Ectodermal cell (in vitro differentiated cells): ENCODE measurements at regions not wholly inside any gene's neighbourhood (a gene's known extent, or its start where the extent isn't known, plus 50 kb on each side); places are given as distances from the start of the nearest gene placed in this dataset.

Experiments used
- H3K27ac ChIP-seq: 2 replicates; pipeline ENCODE4 v1.7.0; 2013; ENCODE audit warnings: mild to moderate bottlenecking, low read depth, low read length; ENCODE audit not compliant: insufficient read depth, poor library complexity, severe bottlenecking
- H3K27me3 ChIP-seq: 2 replicates; pipeline ENCODE4 v1.7.0; 2013; ENCODE audit warnings: mild to moderate bottlenecking, low read length; ENCODE audit not compliant: insufficient read depth, control insufficient read depth, poor library complexity, severe bottlenecking
- H3K36me3 ChIP-seq: one replicate; pipeline ENCODE4 v1.7.0; 2013; ENCODE audit warnings: low read length; ENCODE audit not compliant: control insufficient read depth, insufficient read depth
- H3K4me1 ChIP-seq: one replicate; pipeline ENCODE4 v1.7.0; 2013; ENCODE audit warnings: low read length; ENCODE audit not compliant: control insufficient read depth, insufficient read depth
- H3K4me3 ChIP-seq: 2 replicates; pipeline ENCODE4 v1.7.0; 2013; ENCODE audit warnings: low read depth, low read length, control low read depth; ENCODE audit not compliant: insufficient read depth
- H3K9me3 ChIP-seq: 2 replicates; pipeline ENCODE4 v1.7.0; 2013; ENCODE audit warnings: mild to moderate bottlenecking, low read length, moderate library complexity; ENCODE audit not compliant: control insufficient read depth
- WGBS, 2 experiments: methylation state at CpG; one replicate each; pipeline ENCODE4 v1.1.7; 2013; ENCODE audit warnings: missing lambda C conversion rate in 2 of 2; 5-methylcytosine and 5-hydroxymethylcytosine counted together

DNA sequence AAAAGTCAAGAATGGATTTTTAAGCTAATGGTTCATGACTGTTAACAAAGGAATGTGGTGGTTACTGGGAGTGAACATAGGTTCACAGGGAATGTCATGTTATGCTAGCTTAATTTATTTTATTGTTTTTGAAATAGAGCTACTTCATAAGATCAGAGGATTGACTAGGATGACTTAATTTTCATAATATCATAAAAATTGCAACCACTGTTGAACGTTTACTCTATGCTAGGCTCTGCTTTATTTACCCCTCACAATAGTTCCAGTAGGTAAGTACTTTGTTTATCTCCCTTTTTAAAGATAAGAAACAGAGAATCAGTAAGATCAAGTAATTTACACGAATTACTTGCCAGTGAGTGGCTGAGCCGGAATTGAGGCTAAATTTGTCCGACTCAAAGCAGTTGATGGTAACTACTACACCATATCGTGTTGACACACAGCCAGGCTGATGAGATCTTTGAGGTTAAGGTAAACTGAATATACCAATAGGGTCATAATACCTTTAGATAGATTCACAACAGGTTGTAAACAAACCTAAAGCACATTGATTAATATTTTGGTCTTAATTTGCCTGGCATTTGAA, 194.6 kb upstream of the CITED2 start:
- no peaks in the 10 kb centered on the region for H3K9me3 ChIP-seq
- no peaks in the 10 kb centered on the region for H3K4me1 ChIP-seq
- H3K36me3 ChIP-seq, result no peaks in the 10 kb centered on the region
- H3K4me3 ChIP-seq, result no peak overlapping the region
- WGBS, 2 experiments, result 95 to 97% methylated on average over 4 to 5 of the region's 5 CpGs
- no peak overlapping the region for H3K27ac ChIP-seq
- H3K27me3 ChIP-seq, result no peaks in the 10 kb centered on the region

- Histone ChIP-seq H3K27ac (no peak overlapping the region), H3K4me1 (no peaks in the 10 kb centered on the region), H3K27me3 (no peaks in the 10 kb centered on the region), H3K36me3 (no peaks in the 10 kb centered on the region), H3K4me3 (no peak overlapping the region), H3K9me3 (no peaks in the 10 kb centered on the region)
- WGBS, 2 experiments, result 90 to 95% methylated on average over 3 of the region's 3 CpGs
Observed at GRCh38 chr6:139568151-139568955, 193.9 kb upstream of the CITED2 start.

- H3K36me3 ChIP-seq, result no peaks in the 10 kb centered on the region
- WGBS, 2 experiments, result 93 to 94% methylated on average over 3 of the region's 3 CpGs
- no peaks in the 10 kb centered on the region for H3K9me3 ChIP-seq
- H3K4me1 ChIP-seq, result no peaks in the 10 kb centered on the region
- no peak overlapping the region for H3K27ac ChIP-seq
- H3K4me3 ChIP-seq, result no peak overlapping the region
- H3K27me3 ChIP-seq, result no peaks in the 10 kb centered on the region
Observed at GRCh38 chr6:139567095-139567494, 192.6 kb upstream of the CITED2 start.

GRCh38 chr6:139565591-139565990, 191.1 kb upstream of the CITED2 start:
- no peaks in the 10 kb centered on the region for H3K9me3 ChIP-seq
- H3K27ac ChIP-seq, result no peak overlapping the region
- no peaks in the 10 kb centered on the region for H3K36me3 ChIP-seq
- 0% methylated on average over 1 of the region's 1 CpG for WGBS, 2 experiments
- H3K4me1 ChIP-seq, result no peaks in the 10 kb centered on the region
- no peaks in the 10 kb centered on the region for H3K27me3 ChIP-seq
- H3K4me3 ChIP-seq, result no peak overlapping the region

DNA sequence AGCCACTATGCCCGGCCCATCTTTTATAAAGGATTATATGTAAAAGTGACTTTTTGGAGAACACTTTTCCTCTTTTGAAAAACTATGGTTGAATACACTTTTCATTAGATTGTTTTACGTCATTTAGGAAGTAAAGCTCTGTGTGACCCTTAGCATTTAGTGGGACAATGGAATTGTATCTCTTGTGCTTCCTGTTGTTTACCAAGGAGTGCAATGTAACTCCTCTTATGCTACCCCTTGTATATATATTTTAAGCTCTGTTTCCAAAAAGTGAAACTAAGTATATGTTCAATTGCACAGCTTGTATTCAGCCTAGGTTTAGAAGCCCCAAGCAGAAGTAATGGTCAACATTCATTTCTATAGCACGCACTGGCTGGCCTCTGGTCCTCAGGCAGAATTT, 183.1 kb upstream of the CITED2 start:
- Histone ChIP-seq H3K27me3 (no peaks in the 10 kb centered on the region), H3K9me3 (no peaks in the 10 kb centered on the region), H3K27ac (no peak overlapping the region), H3K4me1 (no peaks in the 10 kb centered on the region), H3K4me3 (no peak overlapping the region), H3K36me3 (no peaks in the 10 kb centered on the region)
- WGBS, 2 experiments, result 93 to 94% methylated on average over 3 of the region's 3 CpGs

- Histone ChIP-seq H3K27me3 (no peaks in the 10 kb centered on the region), H3K9me3 (no peaks in the 10 kb centered on the region), H3K27ac (no peak overlapping the region), H3K4me1 (no peaks in the 10 kb centered on the region), H3K36me3 (no peaks in the 10 kb centered on the region), H3K4me3 (no peak overlapping the region)
Observed at GRCh38 chr6:139556532-139556931, 182.1 kb upstream of the CITED2 start.

DNA sequence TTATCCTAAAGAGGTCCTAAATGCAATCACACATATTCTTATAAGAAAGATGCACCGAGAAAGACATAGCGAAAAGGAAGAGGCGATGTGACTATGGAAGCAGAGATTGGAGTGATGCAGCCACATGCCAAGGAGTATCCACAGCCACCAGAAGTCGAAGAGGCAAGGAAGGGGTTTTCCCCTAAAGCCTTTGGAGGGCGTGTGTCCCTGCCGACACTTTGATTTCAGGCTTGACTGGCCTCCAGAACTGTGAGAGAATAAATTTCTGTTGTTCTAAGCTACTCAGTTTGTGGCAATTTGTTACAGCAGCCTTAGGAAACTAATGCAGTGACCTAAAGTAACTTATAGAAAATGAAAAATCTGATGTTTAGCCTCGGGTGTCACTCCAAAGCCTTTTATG, 179.5 kb upstream of the CITED2 start:
- 89 to 90% methylated on average over 7 of the region's 7 CpGs for WGBS, 2 experiments
- H3K27me3 ChIP-seq, result no peaks in the 10 kb centered on the region

GRCh38 chr6:139551376-139551775, 176.9 kb upstream of the CITED2 start:
- WGBS, 2 experiments, result 96 to 100% methylated on average over 2 of the region's 2 CpGs
- H3K9me3 ChIP-seq, result no peaks in the 10 kb centered on the region
- no peak overlapping the region for H3K27ac ChIP-seq
- no peaks in the 10 kb centered on the region for H3K27me3 ChIP-seq
- H3K4me1 ChIP-seq, result peaks cover 15% of the 10 kb centered on the region
- H3K36me3 ChIP-seq, result no peaks in the 10 kb centered on the region
- no peak overlapping the region for H3K4me3 ChIP-seq

More for the DNA sequence above, 179.5 kb upstream of the CITED2 start:
- H3K9me3 ChIP-seq, result no peaks in the 10 kb centered on the region
- no peak overlapping the region for H3K27ac ChIP-seq
- no peaks in the 10 kb centered on the region for H3K36me3 ChIP-seq
- H3K4me3 ChIP-seq, result no peak overlapping the region
- no peaks in the 10 kb centered on the region for H3K4me1 ChIP-seq

- 96 to 97% methylated on average over 3 of the region's 3 CpGs for WGBS, 2 experiments
- Histone ChIP-seq H3K4me1 (peaks cover 20% of the 10 kb centered on the region), H3K27ac (no peak overlapping the region), H3K36me3 (no peaks in the 10 kb centered on the region), H3K4me3 (no peak overlapping the region), H3K9me3 (no peaks in the 10 kb centered on the region), H3K27me3 (no peaks in the 10 kb centered on the region)
Observed at GRCh38 chr6:139550361-139550760, 175.9 kb upstream of the CITED2 start.

DNA sequence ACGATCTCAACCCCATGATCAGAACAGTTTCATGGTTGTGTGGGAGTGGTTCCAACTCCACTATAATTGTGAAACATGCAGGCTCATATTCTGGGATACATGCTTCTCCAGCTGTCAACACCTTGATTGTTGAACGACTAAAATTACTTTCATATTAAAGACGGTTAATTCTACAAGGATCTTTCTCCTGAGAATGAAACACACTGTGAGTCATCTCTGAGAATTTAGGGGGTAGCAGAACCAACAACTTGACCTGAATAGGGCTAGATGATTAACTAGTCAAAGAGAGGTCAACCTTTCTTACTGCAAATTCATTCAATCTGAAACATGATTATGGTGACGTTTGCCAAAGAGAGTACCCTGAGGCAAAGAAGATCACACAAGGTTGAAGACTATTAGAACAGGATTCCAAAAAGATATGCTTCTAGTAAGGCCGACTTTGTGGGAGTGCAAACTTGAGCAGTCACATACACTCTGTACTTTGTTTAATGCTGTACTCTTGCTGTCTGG, 175.2 kb upstream of the CITED2 start:
- no peak overlapping the region for H3K27ac ChIP-seq
- 95 to 96% methylated on average over 5 of the region's 5 CpGs for WGBS, 2 experiments
- H3K36me3 ChIP-seq, result no peaks in the 10 kb centered on the region
- no peaks in the 10 kb centered on the region for H3K27me3 ChIP-seq
- H3K4me1 ChIP-seq, result peaks cover 20% of the 10 kb centered on the region
- H3K9me3 ChIP-seq, result no peaks in the 10 kb centered on the region
- no peak overlapping the region for H3K4me3 ChIP-seq
